ENCODE measurements at regions not wholly inside any gene's neighbourhood (a gene's known extent, or its start where the extent isn't known, plus 50 kb on each side); places are given as distances from the start of the nearest gene placed in this dataset.

- FAIRE-seq (no peak), DNase-seq (ENCODE audit: insufficient read length, low spot score) (no peak)
- TF ChIP-seq CTCF (IDR thresholded peaks at IDR 0.05; ENCODE audit: insufficient read depth, missing control alignments) = no peak
These were observed 366.3 kb upstream of the TFPI start for GRCh38 chr2:187920511-187920910.

DNA sequence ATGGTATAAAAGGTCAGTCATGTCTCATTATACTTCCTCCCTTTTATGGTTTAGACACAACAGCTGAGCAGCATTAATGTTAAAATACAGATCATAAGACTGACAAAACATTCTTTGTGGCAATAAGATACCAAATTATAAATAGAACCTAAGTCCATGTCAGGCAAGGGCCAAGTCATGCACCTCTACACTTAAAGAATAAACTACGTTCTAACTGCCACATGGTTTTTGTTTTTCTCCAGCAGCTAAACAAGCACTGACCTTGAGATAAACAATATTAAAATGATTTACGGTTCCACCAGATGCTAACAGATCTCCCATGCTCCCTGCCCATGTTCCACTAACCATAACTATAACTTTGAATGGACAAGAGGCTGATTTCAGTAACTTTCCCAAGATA is 368.6 kb upstream of the TFPI start:
- no peak for TF ChIP-seq CTCF (IDR thresholded peaks at IDR 0.05; ENCODE audit: insufficient read depth, missing control alignments)
- DNase-seq (ENCODE audit: insufficient read length, low spot score) (no peak), FAIRE-seq (no peak)

GRCh38 chr2:187924293-187924692 is 367.4 kb upstream of the GULP1 start:
- TF ChIP-seq CTCF (IDR thresholded peaks at IDR 0.05; ENCODE audit: insufficient read depth, missing control alignments) = no peak
- FAIRE-seq = no peak

GRCh38 chr2:187934236-187934635 is 357.4 kb upstream of the GULP1 start:
- no peak for TF ChIP-seq CTCF (IDR thresholded peaks at IDR 0.05; ENCODE audit: insufficient read depth, missing control alignments)
- DNase-seq (ENCODE audit: insufficient read length, low spot score) (no peak), FAIRE-seq (no peak)

More at GRCh38 chr2:187924293-187924692, 367.4 kb upstream of the GULP1 start:
- no peak for DNase-seq (ENCODE audit: insufficient read length, low spot score)

- no peak for TF ChIP-seq CTCF (IDR thresholded peaks at IDR 0.05; ENCODE audit: insufficient read depth, missing control alignments)
- FAIRE-seq = no peak
- DNase-seq (ENCODE audit: insufficient read length, low spot score) = no peak
These were observed 357.0 kb upstream of the GULP1 start for GRCh38 chr2:187934692-187935091.

DNA sequence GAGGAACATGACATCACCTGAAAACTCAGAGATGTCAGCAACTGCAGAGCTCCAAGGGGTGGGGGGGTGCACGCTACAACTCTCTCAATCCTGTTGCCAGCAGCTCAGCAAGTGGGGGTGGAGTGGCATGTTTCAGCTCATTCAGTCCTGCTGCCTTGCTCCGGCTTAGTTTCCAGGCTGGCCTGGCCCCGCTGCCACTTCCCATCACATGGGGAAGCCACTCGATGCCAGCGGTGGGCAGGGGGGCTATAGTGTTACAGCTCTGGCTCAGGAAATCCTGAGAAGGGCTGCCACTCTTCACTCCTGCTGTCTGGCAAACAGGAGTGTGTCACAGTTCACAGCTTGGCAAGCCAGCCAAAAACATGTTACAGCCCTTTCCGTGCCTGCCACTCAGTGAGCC is 356.5 kb upstream of the GULP1 start:
- no peak for TF ChIP-seq CTCF (IDR thresholded peaks at IDR 0.05; ENCODE audit: insufficient read depth, missing control alignments)
- no peak for FAIRE-seq
- DNase-seq (ENCODE audit: insufficient read length, low spot score) = no peak

- DNase-seq (ENCODE audit: insufficient read length, low spot score) (no peak), FAIRE-seq (no peak)
- TF ChIP-seq CTCF (IDR thresholded peaks at IDR 0.05; ENCODE audit: insufficient read depth, missing control alignments) = no peak
These were observed 355.4 kb upstream of the GULP1 start for GRCh38 chr2:187936228-187936627.
